GM18519 (cell line): ENCODE measurements at regions not wholly inside any gene's neighbourhood (a gene's known extent, or its start where the extent isn't known, plus 50 kb on each side); places are given as distances from the start of the nearest gene placed in this dataset.

Experiments used
- ATAC-seq: cut with Tn5 transposase; IDR thresholded peaks from one replicate; pipeline ENCODE4 v1.9.1; 2021; ENCODE audit warnings: mild to moderate bottlenecking, moderate library complexity; ENCODE audit not compliant: unreplicated experiment, low FRiP score

DNA sequence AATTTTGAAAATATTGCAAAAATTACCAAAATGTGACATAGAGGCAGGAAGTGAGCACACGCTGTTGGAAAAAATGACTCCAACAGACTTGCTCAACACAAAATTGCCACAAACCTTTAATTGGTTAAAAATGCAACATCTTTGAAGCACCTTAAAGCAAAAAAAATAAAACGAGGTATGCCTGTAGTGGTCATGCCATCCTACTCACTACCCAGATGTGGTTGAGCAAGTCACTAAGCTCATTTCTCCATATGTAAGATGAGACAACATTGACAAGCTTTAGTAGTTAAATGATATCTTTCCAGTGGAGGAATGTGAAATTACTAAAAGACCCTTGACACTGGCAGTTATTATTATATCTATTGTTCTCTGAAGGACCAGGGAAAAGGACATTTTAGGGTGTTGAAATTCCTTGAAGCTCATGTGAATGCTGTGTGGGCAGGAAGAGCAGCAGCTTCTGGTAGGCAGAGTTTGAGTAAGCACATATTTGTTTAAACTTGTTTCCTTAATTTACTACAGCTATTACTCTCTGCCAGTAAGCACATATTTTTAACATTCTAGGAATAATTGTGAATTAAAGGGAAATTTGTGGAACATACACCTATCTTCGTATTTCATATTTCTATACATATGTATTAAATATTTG, 131.6 kb upstream of the P2RY1 start:
- no peak for ATAC-seq

DNA sequence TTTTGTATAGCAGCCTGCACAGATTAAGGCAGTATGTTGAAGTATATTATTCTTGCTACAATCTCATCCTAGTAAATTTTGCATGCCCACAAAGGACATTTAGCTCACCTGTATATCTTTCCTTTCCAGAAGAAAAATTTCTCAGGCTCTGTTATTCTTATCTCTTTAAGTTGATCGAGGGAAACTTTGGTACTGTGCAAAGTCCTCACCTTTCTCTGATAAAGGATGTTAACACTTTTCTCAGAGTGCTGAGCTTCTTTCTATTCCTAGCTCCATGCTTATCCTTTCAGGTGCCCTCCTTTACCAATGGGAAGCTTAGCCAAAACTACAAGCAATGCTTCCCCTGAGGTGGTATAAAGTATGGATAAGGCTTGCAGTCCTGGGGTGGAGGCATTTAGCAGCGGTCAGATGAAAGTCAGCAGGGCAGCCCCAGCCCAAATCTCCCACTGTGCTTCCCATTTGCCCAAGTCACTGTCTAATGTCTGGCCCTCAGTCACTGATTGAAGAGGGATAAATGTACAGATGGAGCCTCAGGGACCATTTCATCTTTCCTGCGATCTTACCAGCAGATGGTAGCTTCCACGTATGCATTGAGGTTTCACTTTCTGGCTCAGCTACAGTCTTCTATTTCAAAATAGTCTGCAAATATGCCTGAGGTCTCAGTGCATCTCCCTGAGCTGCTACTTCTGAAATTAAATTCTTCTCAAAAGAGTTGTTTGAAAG, 127.8 kb upstream of the P2RY1 start:
- peak; percentile 51 for ATAC-seq

DNA sequence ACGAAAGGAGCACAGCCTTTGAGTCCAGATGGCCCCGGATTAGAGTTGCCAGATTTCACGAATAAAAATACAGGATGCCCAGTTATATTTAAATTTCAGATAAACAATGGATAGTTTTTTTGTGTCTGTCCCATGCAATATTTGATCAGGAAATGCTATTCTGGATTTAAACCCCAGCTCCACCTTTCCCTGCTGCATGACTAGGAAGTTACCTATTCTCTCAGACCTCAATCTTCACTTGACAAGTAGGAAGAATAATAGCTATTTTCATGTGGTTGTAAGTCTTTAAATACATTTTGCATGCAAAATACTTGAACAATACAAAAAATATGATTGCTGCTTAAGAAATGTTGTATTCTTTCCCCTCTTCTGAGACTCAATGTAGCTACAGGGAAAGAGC, 125.3 kb upstream of the P2RY1 start:
- no peak for ATAC-seq

- no peak for ATAC-seq
Observed at GRCh38 chr3:152710549-152710948, 124.4 kb upstream of the P2RY1 start.

DNA sequence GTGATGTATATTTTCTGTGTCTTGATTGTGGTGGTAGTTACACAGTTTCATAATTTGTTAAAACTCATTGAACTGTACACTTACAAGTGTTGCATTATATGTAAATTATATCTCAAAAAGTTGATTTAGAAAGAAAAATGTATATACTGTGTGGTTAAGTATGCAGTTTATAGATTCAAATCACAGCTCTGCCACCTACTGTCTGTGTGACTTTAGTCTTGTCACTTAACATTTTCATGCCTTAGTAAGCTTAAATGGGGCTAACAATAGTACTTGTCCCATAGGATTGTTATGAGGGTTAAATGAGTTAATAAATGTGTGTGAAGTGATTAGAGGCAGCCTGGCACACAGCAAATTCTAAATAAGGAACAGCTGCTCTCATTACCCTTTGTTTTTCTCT, 120.9 kb upstream of the P2RY1 start:
- no peak for ATAC-seq

DNA sequence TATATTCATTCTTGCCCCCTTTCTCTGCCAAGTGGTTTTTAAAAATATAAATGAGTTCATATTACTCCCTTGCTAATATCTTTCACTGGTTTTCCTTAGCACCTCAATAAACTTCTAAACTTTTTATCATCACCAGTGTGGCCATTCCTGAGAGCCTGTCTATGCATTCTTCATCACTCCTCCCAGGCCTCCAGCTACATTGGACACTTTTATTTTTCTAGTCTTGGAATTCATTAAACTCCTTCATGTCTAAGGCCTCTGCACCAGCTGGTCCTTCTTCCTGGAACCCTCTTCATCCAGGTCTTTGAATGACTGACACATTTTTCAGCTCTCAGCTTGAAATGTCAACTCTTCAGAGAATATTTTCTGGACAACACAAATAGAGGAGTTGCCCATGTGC, 120.4 kb upstream of the P2RY1 start:
- ATAC-seq: no peak

GRCh38 chr3:152717252-152717651, 117.7 kb upstream of the P2RY1 start:
- ATAC-seq: no peak

- no peak for ATAC-seq
Observed at GRCh38 chr3:152718810-152719209, 116.1 kb upstream of the P2RY1 start.

GRCh38 chr3:152719264-152719663, 115.7 kb upstream of the P2RY1 start:
- ATAC-seq: no peak

DNA sequence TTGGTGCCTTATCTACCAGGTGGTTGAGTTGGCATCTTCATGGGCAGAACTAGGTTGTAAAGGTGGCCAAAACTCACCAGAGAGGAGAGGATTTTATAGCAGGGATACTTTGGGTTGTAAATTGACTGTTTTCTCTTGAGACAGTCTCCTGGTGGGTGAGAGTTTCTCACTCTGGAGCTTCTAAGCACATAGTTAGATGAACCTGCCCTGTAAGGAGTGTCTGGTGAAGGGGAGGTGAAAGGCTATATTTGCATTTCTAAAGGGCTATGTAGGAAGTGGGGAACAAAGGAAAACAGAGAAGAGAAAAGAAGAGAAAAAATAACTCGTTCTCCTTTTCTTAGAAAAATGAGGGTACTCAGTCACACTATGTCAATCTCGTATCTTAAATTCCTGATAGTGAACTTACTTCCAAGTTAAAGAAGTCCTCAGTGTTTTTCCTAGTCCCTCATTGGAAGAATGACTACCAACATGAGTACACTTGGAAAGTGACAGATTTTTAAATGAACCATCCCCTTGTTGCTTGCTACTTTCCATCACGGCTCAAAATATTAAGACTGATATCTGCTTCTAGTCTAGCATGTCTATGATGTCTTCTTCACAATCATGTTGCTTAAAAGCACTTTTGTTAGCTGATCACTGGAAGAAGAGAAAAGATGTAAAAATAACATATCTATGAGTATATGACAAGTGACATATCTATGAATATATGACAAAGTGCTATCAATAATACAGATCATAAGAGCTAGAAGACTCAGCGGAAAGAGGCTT, 113.8 kb upstream of the P2RY1 start:
- ATAC-seq: no peak

DNA sequence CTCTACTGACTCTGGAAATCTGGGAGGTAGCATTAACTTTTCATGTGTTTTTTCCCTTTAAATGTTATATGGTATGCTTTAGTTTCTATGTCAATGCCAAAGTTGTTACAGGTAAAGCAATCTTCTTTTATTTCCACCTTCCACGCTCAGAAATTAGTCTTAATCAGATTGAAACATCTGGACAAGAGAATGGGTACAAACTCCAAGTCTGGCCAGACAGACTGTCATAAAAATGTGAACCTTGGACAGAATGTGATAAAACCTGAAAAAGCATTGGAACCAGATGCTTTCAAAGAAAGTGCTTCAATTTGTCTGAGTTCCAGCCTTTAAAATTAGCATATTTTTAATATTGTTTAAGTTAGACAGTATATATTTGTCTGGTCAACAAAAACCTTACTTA, 110.7 kb upstream of the P2RY1 start:
- no peak for ATAC-seq

- ATAC-seq: no peak
Observed at GRCh38 chr3:152728231-152728980, 106.5 kb upstream of the P2RY1 start.

- peak; percentile 90 for ATAC-seq
Observed at GRCh38 chr3:152729906-152730305, 105.0 kb upstream of the P2RY1 start.

DNA sequence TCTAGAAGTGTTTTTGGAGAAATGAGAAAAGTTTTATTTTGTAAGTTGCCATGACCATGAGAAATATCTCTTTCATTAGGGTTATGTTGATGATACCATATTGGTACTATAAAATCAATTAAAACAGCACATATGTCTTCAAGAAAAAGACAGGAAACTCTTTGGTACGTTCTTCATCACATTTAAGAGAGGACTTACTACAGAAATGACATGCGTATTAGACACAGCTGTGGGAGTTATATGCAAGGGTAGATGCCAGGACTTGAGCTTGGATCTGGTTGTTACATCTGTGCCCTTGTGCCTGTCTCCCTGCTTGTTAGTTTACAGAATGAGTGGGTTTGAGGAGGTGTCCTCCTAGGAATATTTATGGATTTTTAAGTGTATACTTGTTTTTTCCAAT, 103.4 kb upstream of the P2RY1 start:
- no peak for ATAC-seq

DNA sequence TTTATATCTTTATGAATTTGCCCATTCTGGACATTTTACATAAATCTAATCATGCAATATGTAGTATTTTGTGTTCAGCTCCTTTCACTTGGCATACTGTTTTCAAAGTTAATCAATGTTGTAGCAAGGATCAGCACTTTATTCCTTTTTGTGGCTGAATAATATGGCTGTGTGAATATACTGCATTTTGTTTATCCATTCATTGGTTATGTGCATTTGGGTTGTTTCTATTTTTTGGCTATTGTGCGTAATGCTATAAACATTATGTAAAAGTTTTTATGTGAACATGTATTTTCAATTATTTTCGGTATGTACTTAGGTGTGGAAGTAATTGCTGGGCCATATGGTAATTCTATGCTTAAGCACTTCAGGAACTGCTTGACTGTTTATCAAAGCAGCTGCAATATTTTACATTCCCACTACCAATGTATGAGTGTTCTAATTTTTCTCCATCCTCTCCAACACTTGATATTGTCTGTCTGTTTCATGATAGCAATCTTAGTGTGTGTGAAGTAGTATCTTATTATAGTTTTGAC, 101.3 kb upstream of the P2RY1 start:
- no peak for ATAC-seq

GRCh38 chr3:152737021-152737908, 97.7 kb upstream of the P2RY1 start:
- peak; percentile 97 for ATAC-seq

- no peak for ATAC-seq
Observed at GRCh38 chr3:152738656-152739055, 96.3 kb upstream of the P2RY1 start.

DNA sequence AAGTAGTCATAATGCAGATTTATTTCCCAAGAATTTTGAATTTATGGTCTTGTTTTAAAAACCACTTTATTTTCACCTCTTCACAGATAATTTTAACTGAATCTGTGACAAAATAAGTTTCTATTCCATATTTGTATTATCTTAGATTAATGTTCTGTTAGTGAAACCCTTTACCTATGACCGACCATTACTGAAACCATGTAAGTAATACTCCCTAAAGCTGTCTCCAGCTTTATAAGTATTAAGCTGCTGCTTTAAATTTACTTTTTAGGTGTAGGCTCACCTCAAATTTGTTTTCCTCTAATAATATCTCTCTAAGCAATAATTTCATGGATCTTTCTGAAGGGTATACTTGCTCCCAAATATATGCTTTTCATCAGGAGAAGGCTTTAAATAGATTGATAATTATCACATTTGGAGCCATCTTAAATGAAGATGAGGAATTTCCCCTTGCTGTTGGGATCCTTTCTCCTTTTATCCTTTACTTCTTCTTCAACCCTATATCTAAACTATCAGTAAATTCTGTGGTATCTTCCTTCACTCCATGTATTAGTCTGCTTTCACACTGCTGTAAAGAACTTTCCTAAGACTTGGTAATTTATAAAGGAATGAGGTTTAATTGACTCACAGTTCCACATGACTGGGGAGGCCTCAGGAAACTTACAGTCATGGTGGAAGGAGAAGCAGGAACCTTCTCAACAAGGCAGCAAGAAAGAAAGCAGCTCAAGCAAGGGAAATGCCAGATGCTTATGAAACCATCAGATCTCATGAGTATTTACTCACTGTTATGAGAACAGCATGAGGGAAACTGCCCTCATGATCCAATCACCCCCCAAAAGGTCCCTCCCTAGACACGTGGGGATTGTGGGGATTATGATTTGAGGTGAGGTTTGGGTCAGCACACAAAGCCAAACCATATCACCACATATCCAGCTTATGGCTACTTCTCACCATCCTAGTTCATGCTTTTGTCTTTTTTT, 92.3 kb upstream of the P2RY1 start:
- no peak for ATAC-seq

GRCh38 chr3:152745646-152746045, 89.3 kb upstream of the P2RY1 start:
- no peak for ATAC-seq
